ENCODE measurements at regions not wholly inside any gene's neighbourhood (a gene's known extent, or its start where the extent isn't known, plus 50 kb on each side); places are given as distances from the start of the nearest gene placed in this dataset.

DNA sequence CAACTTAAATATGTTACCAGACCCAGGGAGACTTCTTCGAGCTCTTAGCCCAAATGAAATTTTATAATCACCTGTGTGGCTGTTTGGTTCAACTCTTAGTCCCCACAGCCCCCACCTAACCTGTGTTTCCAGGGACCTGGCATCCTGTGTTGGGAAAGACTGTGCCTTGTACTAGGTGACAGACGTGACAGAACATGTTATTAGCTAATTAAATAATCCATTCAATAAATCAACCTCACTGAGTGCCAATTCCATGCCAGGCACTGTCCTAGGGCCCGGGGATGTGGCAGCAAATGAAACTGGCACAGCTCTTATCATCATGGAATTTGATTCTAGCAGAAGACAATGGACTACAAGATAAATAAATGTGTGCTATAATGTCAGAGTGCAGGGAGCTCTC, 431.9 kb downstream of the MIAT start:
- no peak overlapping the region for H3K4me3 ChIP-seq (ENCODE audit: low read depth, low read length, poor library complexity, severe bottlenecking)
- H2AFZ ChIP-seq (ENCODE audit: low read length), result no peak overlapping the region
- no peak overlapping the region for H3K4me2 ChIP-seq (ENCODE audit: low read length)
- no peaks in the 10 kb centered on the region for H3K4me1 ChIP-seq (ENCODE audit: insufficient read depth, low read length, severe bottlenecking)
- no peaks in the 10 kb centered on the region for H3K27me3 ChIP-seq (ENCODE audit: insufficient read depth, low read length)
- H3K79me2 ChIP-seq (ENCODE audit: insufficient read depth, low read length), result no peaks in the 10 kb centered on the region
- H3K9ac ChIP-seq (ENCODE audit: low read length), result no peak overlapping the region
- no peaks in the 10 kb centered on the region for H3F3A ChIP-seq (ENCODE audit: insufficient read depth, low read length)
- H4K20me1 ChIP-seq (ENCODE audit: insufficient read depth, low read length), result no peaks in the 10 kb centered on the region
- H3K36me3 ChIP-seq (ENCODE audit: insufficient read depth, low read length), result no peaks in the 10 kb centered on the region
- H3K9me3 ChIP-seq (ENCODE audit: low read length), result no peaks in the 10 kb centered on the region
- TF ChIP-seq, protein P1, sequence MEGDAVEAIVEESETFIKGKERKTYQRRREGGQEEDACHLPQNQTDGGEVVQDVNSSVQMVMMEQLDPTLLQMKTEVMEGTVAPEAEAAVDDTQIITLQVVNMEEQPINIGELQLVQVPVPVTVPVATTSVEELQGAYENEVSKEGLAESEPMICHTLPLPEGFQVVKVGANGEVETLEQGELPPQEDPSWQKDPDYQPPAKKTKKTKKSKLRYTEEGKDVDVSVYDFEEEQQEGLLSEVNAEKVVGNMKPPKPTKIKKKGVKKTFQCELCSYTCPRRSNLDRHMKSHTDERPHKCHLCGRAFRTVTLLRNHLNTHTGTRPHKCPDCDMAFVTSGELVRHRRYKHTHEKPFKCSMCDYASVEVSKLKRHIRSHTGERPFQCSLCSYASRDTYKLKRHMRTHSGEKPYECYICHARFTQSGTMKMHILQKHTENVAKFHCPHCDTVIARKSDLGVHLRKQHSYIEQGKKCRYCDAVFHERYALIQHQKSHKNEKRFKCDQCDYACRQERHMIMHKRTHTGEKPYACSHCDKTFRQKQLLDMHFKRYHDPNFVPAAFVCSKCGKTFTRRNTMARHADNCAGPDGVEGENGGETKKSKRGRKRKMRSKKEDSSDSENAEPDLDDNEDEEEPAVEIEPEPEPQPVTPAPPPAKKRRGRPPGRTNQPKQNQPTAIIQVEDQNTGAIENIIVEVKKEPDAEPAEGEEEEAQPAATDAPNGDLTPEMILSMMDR (IDR thresholded peaks at IDR 0.05; ENCODE audit: low read length), result no peak
- TF ChIP-seq EZH2 (IDR thresholded peaks at IDR 0.05; ENCODE audit: borderline replicate concordance, low read length), result no peak
- H3K27ac ChIP-seq (ENCODE audit: low read depth, low read length, poor library complexity, severe bottlenecking), result no peak overlapping the region
- no peaks in the 10 kb centered on the region for H3K9me2 ChIP-seq (ENCODE audit: low read depth, low read length)

DNA sequence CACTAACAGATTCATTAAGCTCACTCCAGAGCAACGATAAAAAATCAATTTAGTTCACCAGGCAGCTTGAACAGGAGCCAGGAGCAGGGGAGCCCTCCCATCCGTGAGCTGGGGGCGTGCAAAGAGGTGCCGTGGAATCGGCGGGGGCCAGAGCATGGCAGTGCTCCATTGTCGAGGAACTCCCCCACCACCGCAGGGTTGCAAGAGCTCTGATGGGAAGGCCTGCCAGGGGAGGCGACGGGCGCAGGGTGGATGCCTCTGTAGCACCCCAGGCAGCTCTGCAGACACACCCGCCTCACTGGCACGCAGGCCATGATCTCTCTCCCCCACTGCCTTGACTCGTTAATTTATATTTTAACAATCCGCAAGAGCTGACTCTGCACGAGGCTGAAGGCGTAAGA, 433.2 kb downstream of the MIAT start:
- Histone ChIP-seq H3F3A (ENCODE audit: insufficient read depth, low read length) (no peaks in the 10 kb centered on the region), H4K20me1 (ENCODE audit: insufficient read depth, low read length) (no peaks in the 10 kb centered on the region), H3K27ac (ENCODE audit: low read depth, low read length, poor library complexity, severe bottlenecking) (no peak overlapping the region), H3K79me2 (ENCODE audit: insufficient read depth, low read length) (no peaks in the 10 kb centered on the region), H3K9me2 (ENCODE audit: low read depth, low read length) (no peaks in the 10 kb centered on the region), H2AFZ (ENCODE audit: low read length) (no peak overlapping the region), H3K4me1 (ENCODE audit: insufficient read depth, low read length, severe bottlenecking) (no peaks in the 10 kb centered on the region), H3K9ac (ENCODE audit: low read length) (no peak overlapping the region), H3K4me3 (ENCODE audit: low read depth, low read length, poor library complexity, severe bottlenecking) (no peak overlapping the region), H3K36me3 (ENCODE audit: insufficient read depth, low read length) (no peaks in the 10 kb centered on the region), H3K27me3 (ENCODE audit: insufficient read depth, low read length) (no peaks in the 10 kb centered on the region), H3K9me3 (ENCODE audit: low read length) (no peaks in the 10 kb centered on the region), H3K4me2 (ENCODE audit: low read length) (no peak overlapping the region)
- no peak for TF ChIP-seq EZH2 (IDR thresholded peaks at IDR 0.05; ENCODE audit: borderline replicate concordance, low read length)
- TF ChIP-seq, protein P1 (IDR thresholded peaks at IDR 0.05; ENCODE audit: low read length), result no peak

DNA sequence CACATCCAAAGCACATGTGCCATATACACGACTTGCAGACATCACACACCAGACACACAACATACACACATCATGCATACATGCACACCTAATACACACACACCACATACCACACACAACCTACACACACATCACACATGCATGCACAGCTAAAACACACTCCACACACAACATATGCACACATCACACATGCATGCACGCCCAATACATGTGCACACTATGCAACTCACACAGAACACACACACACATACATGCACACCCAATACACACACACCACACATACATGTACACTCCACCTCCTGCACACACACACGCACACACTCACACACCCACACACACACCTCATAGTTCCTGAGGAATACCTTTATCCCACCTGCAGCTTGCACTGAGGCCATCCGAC, 436.0 kb downstream of the MIAT start:
- no peaks in the 10 kb centered on the region for H3K36me3 ChIP-seq (ENCODE audit: insufficient read depth, low read length)
- H3K4me1 ChIP-seq (ENCODE audit: insufficient read depth, low read length, severe bottlenecking), result no peaks in the 10 kb centered on the region
- TF ChIP-seq, protein P1 (IDR thresholded peaks at IDR 0.05; ENCODE audit: low read length), result no peak
- TF ChIP-seq EZH2 (IDR thresholded peaks at IDR 0.05; ENCODE audit: borderline replicate concordance, low read length), result no peak
- H3K27ac ChIP-seq (ENCODE audit: low read depth, low read length, poor library complexity, severe bottlenecking), result no peak overlapping the region
- no peak overlapping the region for H3K4me2 ChIP-seq (ENCODE audit: low read length)
- H3K9me3 ChIP-seq (ENCODE audit: low read length), result no peaks in the 10 kb centered on the region
- H3F3A ChIP-seq (ENCODE audit: insufficient read depth, low read length), result no peaks in the 10 kb centered on the region
- no peaks in the 10 kb centered on the region for H3K79me2 ChIP-seq (ENCODE audit: insufficient read depth, low read length)
- no peak overlapping the region for H3K9ac ChIP-seq (ENCODE audit: low read length)
- no peaks in the 10 kb centered on the region for H4K20me1 ChIP-seq (ENCODE audit: insufficient read depth, low read length)
- H3K4me3 ChIP-seq (ENCODE audit: low read depth, low read length, poor library complexity, severe bottlenecking), result no peak overlapping the region
- no peaks in the 10 kb centered on the region for H3K9me2 ChIP-seq (ENCODE audit: low read depth, low read length)
- no peaks in the 10 kb centered on the region for H3K27me3 ChIP-seq (ENCODE audit: insufficient read depth, low read length)
- no peak overlapping the region for H2AFZ ChIP-seq (ENCODE audit: low read length)

All from OCI-LY1 (cell line).